ENCODE measurements at regions not wholly inside any gene's neighbourhood (a gene's known extent, or its start where the extent isn't known, plus 50 kb on each side); places are given as distances from the start of the nearest gene placed in this dataset.

DNA sequence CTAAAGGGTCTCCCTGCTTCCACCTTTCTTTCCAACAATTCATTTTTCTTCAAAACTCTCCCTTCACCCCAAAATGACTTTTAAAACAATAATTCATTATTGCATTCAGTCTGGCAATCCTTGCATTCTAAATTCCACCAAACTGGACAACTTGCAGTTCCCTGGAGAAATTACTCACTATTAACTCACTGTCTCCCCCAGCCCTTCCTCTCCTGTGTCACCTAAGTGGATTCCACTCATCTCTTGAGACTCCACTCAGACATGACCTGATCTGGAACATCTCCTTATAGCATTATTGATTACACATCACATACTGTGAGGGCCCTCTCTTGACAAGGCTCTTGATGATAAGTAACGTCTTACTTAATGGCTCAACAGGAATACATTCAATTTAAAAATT is 257.1 kb downstream of the BRINP2 start:
- Histone ChIP-seq H3K27ac (no peak overlapping the region), H3K4me3 (no peak overlapping the region), H3K27me3 (peaks cover 0 to 3% (median 0%) of the 10 kb centered on the region in 3 donors), H3K4me1 (no peaks in the 10 kb centered on the region), H3K9me3 (no peaks in the 10 kb centered on the region), H3K36me3 (no peaks in the 10 kb centered on the region)
- 85 to 92% methylated on average over 1 of the region's 1 CpG for WGBS, 2 donors
- TF ChIP-seq POLR2A (IDR thresholded peaks at IDR 0.05): no peak
- no peak for TF ChIP-seq POLR2AphosphoS5 (IDR thresholded peaks at IDR 0.05)
- no peak for TF ChIP-seq EP300 (IDR thresholded peaks at IDR 0.05)
- TF ChIP-seq, protein P1, sequence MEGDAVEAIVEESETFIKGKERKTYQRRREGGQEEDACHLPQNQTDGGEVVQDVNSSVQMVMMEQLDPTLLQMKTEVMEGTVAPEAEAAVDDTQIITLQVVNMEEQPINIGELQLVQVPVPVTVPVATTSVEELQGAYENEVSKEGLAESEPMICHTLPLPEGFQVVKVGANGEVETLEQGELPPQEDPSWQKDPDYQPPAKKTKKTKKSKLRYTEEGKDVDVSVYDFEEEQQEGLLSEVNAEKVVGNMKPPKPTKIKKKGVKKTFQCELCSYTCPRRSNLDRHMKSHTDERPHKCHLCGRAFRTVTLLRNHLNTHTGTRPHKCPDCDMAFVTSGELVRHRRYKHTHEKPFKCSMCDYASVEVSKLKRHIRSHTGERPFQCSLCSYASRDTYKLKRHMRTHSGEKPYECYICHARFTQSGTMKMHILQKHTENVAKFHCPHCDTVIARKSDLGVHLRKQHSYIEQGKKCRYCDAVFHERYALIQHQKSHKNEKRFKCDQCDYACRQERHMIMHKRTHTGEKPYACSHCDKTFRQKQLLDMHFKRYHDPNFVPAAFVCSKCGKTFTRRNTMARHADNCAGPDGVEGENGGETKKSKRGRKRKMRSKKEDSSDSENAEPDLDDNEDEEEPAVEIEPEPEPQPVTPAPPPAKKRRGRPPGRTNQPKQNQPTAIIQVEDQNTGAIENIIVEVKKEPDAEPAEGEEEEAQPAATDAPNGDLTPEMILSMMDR (IDR thresholded peaks at IDR 0.05): no peak
- intact Hi-C loops (cut with DNase I): no loop called here
- DNase-seq: no peak

DNA sequence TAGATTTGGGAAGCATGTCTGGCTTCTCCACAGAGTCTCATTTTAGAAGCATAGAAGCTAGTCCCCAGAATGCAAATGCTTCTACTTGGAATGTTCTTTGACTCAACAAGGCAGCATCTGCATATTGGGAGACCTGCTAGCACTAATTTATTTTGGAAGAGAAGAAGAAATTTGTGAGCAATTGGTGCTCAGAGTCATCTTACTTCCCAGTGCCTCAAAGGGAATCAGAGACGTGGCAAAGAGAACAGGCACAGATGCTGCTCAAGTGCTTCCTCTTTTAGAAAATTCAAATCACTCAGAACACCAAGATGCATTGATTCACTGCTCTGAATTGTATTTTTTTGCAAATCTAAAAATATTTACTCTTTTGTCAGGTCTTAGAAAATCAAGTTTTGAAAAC is 255.7 kb downstream of the BRINP2 start:
- Histone ChIP-seq H3K4me1 (no peaks in the 10 kb centered on the region), H3K27me3 (peaks cover 0 to 3% (median 0%) of the 10 kb centered on the region in 3 donors), H3K4me3 (no peak overlapping the region), H3K36me3 (no peaks in the 10 kb centered on the region), H3K9me3 (no peaks in the 10 kb centered on the region), H3K27ac (no peak overlapping the region)
- WGBS, 2 donors: 25 to 38% methylated on average over 1 of the region's 1 CpG
- intact Hi-C loops (cut with DNase I): no loop called here
- TF ChIP-seq POLR2AphosphoS5 (IDR thresholded peaks at IDR 0.05) (no peak), POLR2A (IDR thresholded peaks at IDR 0.05) (no peak), EP300 (IDR thresholded peaks at IDR 0.05) (no peak)
- TF ChIP-seq, protein P1 (IDR thresholded peaks at IDR 0.05): no peak
- no peak for DNase-seq

DNA sequence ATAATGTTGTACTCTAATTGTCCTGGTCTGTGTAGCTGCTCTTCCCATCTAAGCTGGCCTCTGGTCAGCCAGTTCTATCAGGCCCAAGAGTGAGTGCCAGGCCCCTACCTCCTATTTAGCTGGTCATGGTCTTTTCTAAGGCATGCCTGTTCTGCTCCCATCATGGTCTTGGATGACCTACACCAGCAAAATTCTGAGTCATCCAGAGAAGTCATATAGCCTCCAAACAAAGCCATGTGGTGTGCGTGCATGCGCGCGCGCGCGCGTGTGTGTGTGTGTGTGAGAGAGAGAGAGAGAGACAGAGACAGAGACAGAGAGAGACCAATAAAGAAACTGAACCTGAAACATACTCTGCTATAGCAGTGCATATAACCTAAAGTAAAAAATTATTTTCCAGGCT is 254.4 kb downstream of the BRINP2 start:
- Histone ChIP-seq H3K27ac (no peak overlapping the region), H3K4me1 (no peaks in the 10 kb centered on the region), H3K9me3 (no peaks in the 10 kb centered on the region), H3K36me3 (no peaks in the 10 kb centered on the region), H3K27me3 (no peaks in the 10 kb centered on the region), H3K4me3 (no peak overlapping the region)
- WGBS, 2 donors: 87 to 96% methylated on average over 8 of the region's 8 CpGs
- intact Hi-C loops (cut with DNase I): no loop called here
- TF ChIP-seq POLR2A (IDR thresholded peaks at IDR 0.05): no peak
- TF ChIP-seq, protein P1 (IDR thresholded peaks at IDR 0.05): no peak
- TF ChIP-seq POLR2AphosphoS5 (IDR thresholded peaks at IDR 0.05): no peak
- TF ChIP-seq EP300 (IDR thresholded peaks at IDR 0.05): no peak
- no peak for DNase-seq

DNA sequence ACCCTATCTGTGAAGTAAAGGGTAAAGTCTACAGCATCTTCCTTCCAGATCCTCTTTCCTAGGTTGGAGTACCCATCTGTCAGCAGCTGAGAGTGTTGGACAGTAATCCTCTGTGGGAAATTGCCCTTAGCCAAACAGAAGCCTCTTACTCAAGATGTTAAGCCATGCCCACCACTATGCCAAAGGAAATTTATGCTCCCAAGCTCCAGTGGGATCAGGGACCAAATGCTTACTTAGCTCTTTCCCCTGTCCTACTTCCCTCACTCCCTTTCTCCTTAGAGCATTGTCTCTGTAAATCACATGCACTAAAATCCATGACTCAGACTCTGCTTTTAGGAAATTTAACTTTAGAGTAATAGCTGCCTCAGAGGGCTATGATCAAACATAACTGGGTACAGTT is 254.0 kb downstream of the BRINP2 start:
- DNase-seq: no peak
- no peak for TF ChIP-seq EP300 (IDR thresholded peaks at IDR 0.05)
- no peak for TF ChIP-seq POLR2AphosphoS5 (IDR thresholded peaks at IDR 0.05)
- TF ChIP-seq, protein P1 (IDR thresholded peaks at IDR 0.05): no peak
- no peak for TF ChIP-seq POLR2A (IDR thresholded peaks at IDR 0.05)
- Histone ChIP-seq H3K27ac (no peak overlapping the region), H3K9me3 (no peaks in the 10 kb centered on the region), H3K4me1 (no peaks in the 10 kb centered on the region), H3K27me3 (no peaks in the 10 kb centered on the region), H3K4me3 (no peak overlapping the region), H3K36me3 (no peaks in the 10 kb centered on the region)
- intact Hi-C loops (cut with DNase I): no loop called here

DNA sequence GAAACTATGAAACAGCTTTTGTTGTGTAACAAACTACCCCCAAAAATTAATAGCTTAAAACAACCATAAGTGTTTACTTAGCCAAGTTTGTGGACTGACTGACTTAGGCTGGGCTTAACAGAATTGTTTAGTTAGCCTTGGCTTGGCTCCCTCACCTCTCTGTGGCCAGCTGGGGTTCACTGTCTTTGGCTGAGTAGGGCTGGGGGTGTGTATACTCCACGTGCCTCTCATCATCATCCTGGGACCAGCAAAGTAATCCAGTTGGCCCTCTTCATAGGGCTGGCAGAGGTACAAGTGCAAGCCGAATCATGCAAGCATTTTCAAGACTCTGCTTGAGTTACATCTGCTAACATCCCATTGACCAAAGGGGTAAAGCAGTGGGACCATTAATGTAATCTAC is 252.3 kb downstream of the BRINP2 start:
- 43 to 50% methylated on average over 2 of the region's 2 CpGs for WGBS, 2 donors
- Histone ChIP-seq H3K4me1 (no peaks in the 10 kb centered on the region), H3K9me3 (no peaks in the 10 kb centered on the region), H3K27me3 (no peaks in the 10 kb centered on the region), H3K4me3 (no peak overlapping the region), H3K27ac (no peak overlapping the region), H3K36me3 (no peaks in the 10 kb centered on the region)
- intact Hi-C loops (cut with DNase I): no loop called here
- DNase-seq: peak; percentile 55
- TF ChIP-seq POLR2AphosphoS5 (IDR thresholded peaks at IDR 0.05) (no peak), POLR2A (IDR thresholded peaks at IDR 0.05) (no peak), EP300 (IDR thresholded peaks at IDR 0.05) (no peak)
- TF ChIP-seq, protein P1 (IDR thresholded peaks at IDR 0.05): no peak
